ENCODE measurements at regions not wholly inside any gene's neighbourhood (a gene's known extent, or its start where the extent isn't known, plus 50 kb on each side); places are given as distances from the start of the nearest gene placed in this dataset.
"Not testable (repeated sequence)": the region's sequence is repeated elsewhere in the genome, so short reads cannot be mapped to it uniquely, and the experiment has no call there.

- DNase-seq (ENCODE audit: low spot score) = no peak
Observed at GRCh38 chr11:134498326-134499139, 86.5 kb upstream of the B3GAT1 start.

GRCh38 chr11:134497586-134497985 lies 85.5 kb upstream of the B3GAT1 start:
- DNase-seq (ENCODE audit: low spot score) = no peak

GRCh38 chr11:134496058-134496457 lies 84.0 kb upstream of the B3GAT1 start:
- not testable (repeated sequence) for DNase-seq (ENCODE audit: low spot score)

GRCh38 chr11:134494395-134494794 lies 82.4 kb upstream of the B3GAT1 start:
- DNase-seq (ENCODE audit: low spot score) = not testable (repeated sequence)

- not testable (repeated sequence) for DNase-seq (ENCODE audit: low spot score)
Observed at GRCh38 chr11:134492411-134492810, 80.4 kb upstream of the B3GAT1 start.

GRCh38 chr11:134489728-134490127 lies 77.7 kb upstream of the B3GAT1 start:
- no peak for DNase-seq (ENCODE audit: low spot score)

GRCh38 chr11:134488913-134489312 lies 76.9 kb upstream of the B3GAT1 start:
- DNase-seq (ENCODE audit: low spot score) = no peak

GRCh38 chr11:134488512-134488911 lies 76.5 kb upstream of the B3GAT1 start:
- no peak for DNase-seq (ENCODE audit: low spot score)

- DNase-seq (ENCODE audit: low spot score) = no peak
Observed at GRCh38 chr11:134487696-134488095, 75.7 kb upstream of the B3GAT1 start.

- no peak for DNase-seq (ENCODE audit: low spot score)
Observed at GRCh38 chr11:134486704-134487103, 74.7 kb upstream of the B3GAT1 start.

GRCh38 chr11:134486106-134486505 lies 74.1 kb upstream of the B3GAT1 start:
- DNase-seq (ENCODE audit: low spot score) = no peak

- no peak for DNase-seq (ENCODE audit: low spot score)
Observed at GRCh38 chr11:134485316-134485715, 73.3 kb upstream of the B3GAT1 start.

- DNase-seq (ENCODE audit: low spot score) = no peak
Observed at GRCh38 chr11:134483857-134484256, 71.8 kb upstream of the B3GAT1 start.

- DNase-seq (ENCODE audit: low spot score) = no peak
Observed at GRCh38 chr11:134483291-134483690, 71.2 kb upstream of the B3GAT1 start.

- DNase-seq (ENCODE audit: low spot score) = no peak
Observed at GRCh38 chr11:134482865-134483264, 70.8 kb upstream of the B3GAT1 start.

GRCh38 chr11:134481933-134482527 lies 70.0 kb upstream of the B3GAT1 start:
- no peak for DNase-seq (ENCODE audit: low spot score)

GRCh38 chr11:134481135-134481534 lies 69.1 kb upstream of the B3GAT1 start:
- no peak for DNase-seq (ENCODE audit: low spot score)

GRCh38 chr11:134480136-134480712 lies 68.2 kb upstream of the B3GAT1 start:
- no peak for DNase-seq (ENCODE audit: low spot score)

- DNase-seq (ENCODE audit: low spot score) = no peak
Observed at GRCh38 chr11:134479206-134480135, 67.4 kb upstream of the B3GAT1 start.

- DNase-seq (ENCODE audit: low spot score) = no peak
Observed at GRCh38 chr11:134478611-134479010, 66.6 kb upstream of the B3GAT1 start.

GRCh38 chr11:134478176-134478575 lies 66.1 kb upstream of the B3GAT1 start:
- no peak for DNase-seq (ENCODE audit: low spot score)

- DNase-seq (ENCODE audit: low spot score) = no peak
Observed at GRCh38 chr11:134477486-134477885, 65.4 kb upstream of the B3GAT1 start.

Measured in GM03348 (cell line).